ENCODE measurements at regions not wholly inside any gene's neighbourhood (a gene's known extent, or its start where the extent isn't known, plus 50 kb on each side); places are given as distances from the start of the nearest gene placed in this dataset.
A peak's percentile ranks its signal among the peaks of the same experiment; 100 is the strongest.

DNA sequence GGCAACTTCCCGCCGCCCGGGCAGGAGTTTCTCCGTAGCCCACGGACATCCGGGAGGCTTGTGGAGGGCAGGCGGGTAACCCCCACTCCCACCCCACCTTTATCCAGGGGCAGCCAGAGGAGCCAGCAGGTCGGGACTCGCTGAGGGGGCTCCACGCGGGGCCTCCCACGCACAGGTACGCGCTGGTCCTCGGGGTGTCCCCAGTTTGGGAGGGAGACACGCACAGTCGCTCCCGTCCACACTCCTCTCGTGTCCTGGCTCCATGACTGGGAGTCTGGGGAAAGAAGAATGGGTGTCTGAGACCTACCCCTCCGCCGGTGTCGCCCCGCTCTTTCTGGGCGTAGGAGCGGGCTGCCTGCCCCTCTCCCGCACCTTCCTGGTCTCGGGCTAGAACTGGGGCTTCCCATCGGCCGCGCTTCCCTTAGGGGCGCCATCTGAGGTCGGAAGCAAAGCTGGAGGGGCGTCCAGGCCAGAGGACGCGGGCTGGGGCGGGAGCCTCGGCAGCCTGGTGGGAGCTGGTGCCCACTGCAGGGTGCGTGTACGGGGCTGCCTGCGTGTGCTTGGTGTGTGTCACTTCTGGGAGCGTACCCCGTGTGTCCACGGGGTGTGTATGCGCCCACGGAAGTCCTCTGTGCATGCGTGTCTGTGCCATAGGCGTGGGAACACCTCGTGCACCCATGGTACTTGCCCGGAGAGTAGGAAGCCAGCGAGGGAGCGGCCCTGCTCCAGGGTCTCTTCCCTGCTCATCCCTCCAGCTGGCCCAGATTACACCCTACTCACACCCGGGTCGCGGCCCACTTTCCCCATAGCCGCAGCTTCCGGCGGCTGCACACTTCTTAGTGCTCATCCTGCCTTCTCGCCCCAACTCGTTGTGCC, 73.0 kb upstream of the LEP start:
- peak in 1 of 51 donors; percentile 35 for DNase-seq

DNA sequence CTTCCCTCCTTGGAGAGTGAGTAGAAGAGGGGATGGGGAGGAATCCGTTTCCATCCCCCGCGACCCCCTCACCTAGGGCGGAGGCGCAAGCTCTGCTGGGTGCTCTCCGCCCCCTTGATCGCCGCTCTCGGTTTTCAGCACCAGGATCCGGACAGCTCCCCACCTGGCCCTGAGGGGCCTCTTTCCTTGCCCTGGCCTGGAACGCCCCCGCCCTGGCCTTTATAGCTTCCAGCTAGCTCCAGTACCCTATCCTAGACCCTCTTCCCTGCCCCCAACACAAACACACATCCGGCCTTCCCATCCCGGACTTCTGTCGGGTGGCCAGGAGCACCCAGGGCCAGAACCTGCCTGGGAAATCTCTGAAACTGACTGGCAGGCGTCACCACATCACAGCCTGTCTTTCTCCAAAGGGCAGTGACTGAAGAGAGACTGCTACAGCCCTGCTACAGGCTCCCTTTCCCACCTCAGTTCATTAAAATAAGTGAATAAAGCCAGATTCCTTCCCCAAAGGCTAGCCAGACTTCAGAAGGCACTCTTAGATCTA, 72.3 kb upstream of the LEP start:
- no peak for DNase-seq

DNA sequence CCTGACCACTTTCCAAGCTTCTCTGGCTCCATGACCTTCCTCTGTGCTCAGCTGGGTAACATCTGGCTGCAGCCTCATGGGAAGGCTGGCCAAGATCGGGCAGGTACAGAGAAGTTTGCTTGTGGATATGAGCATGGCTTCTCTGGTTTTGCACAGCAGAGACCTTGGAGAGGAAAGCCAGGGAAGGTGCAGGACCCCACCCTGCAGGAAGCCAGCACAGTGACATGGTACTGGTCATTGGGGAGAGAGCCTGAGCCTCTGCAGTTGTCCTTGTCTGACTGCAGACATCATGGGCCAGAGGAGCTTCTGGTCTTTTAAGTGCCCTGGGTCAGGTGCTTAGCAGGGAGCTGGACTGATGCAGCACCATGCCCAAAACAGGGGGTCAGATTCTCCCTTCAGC, 70.6 kb upstream of the LEP start:
- DNase-seq = no peak

DNA sequence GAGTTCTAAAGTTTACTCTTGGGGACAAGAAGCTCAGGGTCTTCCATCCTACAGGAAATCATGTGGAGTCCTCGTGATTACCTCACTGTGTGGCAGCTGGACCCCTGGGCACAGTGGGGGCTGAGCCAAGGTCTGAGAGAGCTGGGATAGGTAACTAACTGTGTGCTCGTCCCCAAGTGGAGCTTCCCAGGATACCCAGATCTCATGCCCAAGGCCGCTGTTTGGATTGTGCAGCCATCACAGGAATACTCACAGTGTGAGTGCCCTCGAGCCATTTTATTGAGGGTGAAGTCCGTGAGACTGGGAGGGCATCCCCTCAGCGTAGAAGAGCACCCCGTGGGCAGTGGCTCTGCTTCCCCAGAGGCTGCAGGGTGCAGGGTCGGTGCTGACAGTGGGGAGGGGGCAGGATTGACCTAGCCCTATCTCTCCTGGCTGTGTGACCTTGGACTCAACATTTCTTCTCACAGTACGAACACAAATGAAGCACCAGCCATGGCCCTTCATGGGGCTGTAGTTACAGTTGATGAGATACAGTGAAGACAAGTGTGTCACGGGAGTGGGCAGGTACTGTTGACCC, 69.6 kb upstream of the LEP start:
- DNase-seq = no peak

DNA sequence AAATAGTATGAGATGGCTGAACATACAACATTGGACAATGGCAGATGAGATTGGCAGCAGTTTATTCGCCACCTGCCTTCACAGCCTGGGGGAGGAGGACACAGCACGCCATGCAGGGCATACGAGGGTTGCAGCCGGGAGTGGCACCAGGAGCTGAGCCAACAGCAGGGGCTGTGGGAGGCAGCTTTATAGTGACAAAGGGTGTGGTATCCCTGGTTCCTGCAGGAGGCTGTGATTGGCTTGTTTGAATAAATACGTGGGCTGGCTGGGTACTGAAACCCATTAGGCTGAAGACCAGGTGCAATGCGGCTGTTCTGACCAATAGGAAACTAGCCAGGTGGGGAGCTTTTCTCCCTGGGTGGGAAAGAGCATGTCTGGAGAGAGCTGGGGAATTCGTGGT, 68.9 kb upstream of the LEP start:
- no peak for DNase-seq

DNA sequence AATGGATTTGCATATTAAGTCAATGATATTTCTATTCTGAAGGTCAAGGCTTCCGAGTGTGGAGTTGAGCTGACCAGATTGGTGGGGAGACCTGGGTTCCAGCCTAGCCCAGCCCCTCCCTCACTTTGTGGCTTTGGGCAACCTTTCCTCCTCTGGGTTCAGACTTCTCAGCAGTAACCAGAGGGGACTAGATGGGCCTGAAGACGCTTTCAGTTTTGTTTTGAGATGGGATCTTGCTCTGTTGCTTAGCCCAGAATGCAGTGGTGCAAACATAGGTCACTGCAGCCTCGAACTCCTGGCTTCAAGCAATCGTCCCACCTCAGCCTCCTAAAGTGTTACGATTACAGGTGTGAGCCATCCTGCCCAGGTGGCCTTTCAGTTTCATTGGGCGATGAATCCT, 68.1 kb upstream of the LEP start:
- DNase-seq = no peak

DNA sequence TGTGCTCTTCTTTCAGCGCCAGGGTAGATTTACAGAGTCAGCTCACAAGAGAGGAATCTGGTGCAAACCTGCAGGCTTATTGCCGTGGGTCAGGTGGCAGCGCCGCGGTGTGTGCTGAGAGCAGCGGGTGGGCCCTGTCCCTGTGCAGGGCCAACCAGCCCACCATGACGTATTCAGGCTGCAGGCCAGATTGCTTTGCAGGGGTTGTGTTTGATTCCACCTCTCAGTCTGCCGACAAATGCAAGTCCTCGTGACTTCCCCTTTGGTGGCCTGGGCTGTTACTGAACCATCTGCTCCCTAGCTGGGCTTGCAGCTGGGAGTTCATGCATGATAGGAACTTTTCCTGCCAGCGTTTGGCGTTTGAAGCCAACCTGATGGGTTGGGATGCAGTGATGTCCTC, 66.7 kb upstream of the LEP start:
- DNase-seq = no peak

DNA sequence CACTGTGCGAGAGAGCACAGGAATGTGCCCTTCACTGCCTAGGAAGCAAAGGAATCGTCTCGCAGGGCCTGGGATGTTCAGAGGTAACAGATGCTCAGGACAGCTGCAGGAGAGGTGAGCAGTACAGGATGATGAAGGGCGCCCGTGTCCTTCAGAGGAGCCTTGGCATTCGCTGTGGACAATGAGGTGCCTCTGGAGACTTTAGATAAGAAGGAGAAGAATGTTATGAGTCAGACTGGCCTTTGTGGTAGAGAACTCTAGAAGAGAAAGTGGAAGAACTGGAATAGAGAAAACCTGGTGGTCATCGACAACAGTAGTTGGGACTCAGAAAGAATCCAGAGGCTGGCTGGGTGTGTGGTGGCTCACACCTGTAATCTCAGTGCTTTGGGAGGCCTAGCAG, 64.4 kb upstream of the LEP start:
- DNase-seq = no peak

DNA sequence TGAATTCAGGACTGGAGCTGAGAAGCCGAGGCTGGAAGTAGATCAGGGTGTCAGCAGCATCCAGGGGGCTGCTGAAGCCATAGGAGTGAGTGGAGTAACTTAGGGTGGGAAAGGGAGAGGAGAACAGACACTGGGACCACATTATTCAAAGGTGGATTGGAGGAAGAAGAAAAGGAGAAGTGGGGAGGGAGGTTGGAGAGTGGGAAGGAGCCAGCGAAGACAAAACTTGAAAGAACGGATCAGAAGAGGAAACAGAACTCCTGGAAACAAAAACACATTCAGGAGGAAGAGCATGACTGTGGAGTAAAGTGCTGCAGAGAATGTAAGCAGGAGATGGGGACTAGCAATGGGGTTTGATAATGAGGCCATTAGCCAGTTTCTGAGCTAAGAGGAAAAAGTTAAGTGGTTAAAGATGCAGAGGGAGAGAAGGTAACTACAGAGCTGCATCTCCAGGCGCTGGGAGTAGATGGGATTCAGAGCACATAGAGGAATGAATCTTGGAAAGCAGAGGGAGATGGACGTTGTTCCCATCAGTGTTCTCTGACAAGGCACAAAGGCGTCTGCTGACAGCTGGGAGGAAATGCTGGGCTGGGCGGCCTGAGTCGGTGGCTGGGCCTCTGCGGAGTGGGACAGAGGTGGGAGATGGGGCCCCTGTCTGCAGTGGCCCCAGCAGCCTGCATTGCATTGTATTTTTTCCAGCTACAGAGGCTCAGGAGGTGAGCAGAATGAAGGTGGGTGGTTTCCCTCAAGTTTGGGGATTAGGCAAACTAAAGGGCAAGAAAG, 63.1 kb upstream of the LEP start:
- no peak for DNase-seq

DNA sequence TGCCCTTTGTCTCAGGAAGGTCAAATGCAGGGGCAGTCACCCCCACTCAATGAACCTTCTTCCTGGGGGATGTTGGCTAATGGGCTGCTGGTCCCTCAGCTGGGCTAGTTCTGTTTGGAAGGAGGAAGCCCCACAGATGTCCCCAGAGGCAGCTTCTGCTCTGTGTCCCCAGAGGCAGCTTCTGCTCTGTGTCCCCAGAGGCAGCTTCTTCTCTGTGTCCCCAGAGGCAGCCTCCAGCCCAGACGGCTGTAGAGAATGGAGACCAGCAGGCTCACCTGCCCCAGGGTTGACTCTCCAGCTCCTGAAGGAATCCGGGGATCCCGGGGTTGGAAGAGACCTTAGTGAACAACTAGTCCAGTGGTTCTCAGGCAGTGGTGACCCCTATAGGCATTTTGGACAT, 62.5 kb upstream of the LEP start:
- DNase-seq = no peak

DNA sequence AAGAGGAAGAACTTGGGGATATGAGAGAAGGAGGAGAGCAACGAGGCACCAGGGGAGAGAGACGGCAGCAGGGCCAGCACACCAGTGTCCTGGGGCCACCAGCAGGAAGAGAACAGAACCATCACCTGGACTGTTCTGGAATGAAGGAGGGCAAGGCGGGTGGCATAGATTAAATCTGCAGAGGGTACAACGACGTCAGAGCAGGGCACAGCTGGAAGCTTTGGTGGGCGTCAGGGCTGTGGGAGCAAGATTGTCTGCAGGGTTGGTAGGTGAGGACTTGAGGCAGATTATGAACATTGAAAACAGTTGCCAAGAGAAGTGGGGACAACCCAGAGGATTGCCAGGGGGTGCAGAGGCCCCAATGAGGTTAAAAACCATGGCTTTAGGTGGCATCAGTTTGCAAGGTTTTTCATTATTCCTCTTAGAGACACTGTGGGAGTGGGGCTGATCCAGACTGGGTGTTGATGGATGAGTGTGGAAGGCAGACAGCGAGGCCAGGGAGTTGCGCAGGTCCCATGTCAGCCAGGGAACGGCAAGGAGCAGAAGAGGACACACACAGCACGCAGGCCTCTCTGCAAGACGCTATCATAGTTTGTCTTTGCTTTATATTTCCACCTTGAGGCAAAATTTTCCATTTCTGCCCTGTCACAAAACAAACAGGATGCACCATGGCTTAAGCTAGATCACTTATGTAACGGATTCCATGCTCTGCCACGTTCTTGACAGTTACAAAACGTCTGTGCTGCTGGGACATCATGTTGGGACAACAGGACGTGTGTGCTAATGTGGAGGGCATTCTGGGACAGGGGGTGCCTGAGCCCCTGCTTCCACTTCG, 52.5 kb upstream of the LEP start:
- DNase-seq = no peak

DNA sequence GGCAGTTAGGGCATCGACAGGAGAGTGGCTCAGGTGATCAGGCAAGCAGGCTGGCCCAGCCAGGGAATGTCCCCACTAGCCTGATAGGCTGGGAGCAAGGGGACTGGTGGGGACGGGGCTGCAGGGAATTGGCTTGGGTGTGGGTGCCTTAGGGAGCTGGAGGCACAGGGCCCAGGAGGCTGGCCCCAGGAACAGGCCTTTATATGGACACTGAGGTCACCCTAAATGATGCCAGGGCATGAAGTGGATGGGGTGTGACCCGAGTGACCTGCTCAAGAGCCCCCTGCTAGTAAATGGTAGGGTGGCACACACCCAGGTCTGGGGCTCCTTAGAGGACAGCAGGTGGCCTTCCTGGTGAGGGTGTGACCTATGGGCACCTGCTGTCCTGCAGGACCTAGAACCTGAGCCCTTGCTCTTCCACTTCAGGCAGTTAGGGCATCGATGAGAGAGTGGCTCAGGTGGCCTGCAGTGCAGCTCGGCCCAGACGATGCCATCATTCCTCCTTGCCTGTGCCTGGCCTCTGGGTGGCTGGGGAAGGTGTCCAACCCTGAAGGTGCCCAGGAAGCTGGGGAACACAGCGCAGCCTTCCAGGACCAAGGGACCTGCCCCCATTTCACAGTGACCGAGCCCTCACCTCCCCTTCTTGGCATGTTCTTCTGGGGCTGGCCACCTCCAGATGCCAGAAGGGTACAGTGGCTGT, 51.7 kb upstream of the LEP start:
- DNase-seq = no peak

DNA sequence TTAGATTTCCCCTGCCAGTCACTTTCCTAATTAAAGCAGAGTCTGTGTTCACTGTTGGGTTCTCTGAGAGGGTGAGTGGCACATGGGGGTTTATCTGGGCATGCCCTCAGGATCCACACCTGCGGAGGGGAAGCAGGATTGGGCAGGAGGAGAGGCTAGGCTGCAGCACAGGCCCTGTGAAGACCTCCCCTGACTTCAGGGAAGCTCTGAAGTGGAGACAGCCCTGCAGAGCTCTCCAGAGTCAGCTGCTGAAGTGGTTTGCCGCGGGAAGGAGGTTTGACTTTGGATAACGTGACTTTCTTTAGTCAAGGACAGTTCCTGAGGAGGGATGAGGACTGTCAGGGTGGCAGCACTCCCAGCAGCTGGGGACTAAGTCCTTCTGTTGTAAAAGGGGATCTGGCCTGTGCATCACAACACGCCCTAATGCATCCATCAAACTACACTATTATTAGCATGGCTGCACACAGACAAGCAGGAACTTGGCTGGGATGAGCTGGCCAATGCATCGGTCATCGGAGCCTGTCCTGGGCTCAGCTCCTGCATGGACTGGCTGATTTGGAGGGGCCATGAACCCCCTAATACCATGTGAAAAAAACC, 50.9 kb upstream of the LEP start:
- DNase-seq = no peak

DNA sequence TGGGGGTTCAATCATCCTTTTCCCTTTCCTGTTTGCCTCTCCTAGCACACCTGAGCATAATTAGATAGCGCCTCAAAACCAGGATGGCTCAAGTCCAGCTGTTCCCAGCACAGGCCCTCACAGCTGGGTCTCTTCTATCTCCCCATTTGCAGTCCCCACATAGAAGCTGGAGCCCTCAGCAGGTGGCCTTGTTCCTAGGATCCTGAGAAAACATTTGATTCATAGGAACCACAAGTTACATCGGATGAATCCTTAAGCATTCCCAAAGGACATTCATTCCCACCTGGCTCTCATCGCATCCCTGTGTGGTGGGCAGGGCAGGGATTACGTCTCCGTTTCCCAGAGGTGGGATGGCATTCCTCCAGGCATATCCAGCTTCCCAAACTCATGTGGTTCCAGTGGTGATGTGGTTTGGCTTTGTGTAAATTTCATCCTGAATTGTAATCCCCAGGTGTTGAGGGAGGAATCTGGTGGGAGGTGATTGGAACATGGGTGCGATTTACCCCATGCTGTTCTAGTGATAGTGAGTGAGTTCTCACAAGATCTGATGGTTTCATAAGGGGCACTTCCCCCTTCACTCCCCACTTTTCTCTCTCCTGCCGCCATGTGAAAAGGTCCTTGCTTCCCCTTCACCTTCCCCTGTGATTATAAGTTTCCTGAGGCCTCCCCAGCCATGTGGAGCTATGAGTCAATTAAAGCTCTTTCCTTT, 49.8 kb upstream of the LEP start:
- no peak for DNase-seq

Measured in hypothalamus (tissue), 51 donors.